D341Med (cell line): ENCODE measurements at regions not wholly inside any gene's neighbourhood (a gene's known extent, or its start where the extent isn't known, plus 50 kb on each side); places are given as distances from the start of the nearest gene placed in this dataset.

Source experiments
- DNase-seq: peaks from one replicate; pipeline ENCODE4 v3.0.0; 2012; ENCODE audit warnings: low spot score

- DNase-seq = no peak
Measured at GRCh38 chr1:208419746-208420420, 175.7 kb upstream of the PLXNA2 start.

GRCh38 chr1:208420696-208421095, 176.5 kb upstream of the PLXNA2 start:
- DNase-seq = no peak

GRCh38 chr1:208421486-208421885, 177.3 kb upstream of the PLXNA2 start:
- no peak for DNase-seq

GRCh38 chr1:208423526-208423925, 179.3 kb upstream of the PLXNA2 start:
- no peak for DNase-seq

GRCh38 chr1:208425096-208425495, 180.9 kb upstream of the PLXNA2 start:
- no peak for DNase-seq

- DNase-seq = no peak
Measured at GRCh38 chr1:208430220-208430619, 186.0 kb upstream of the PLXNA2 start.

GRCh38 chr1:208431721-208432120, 187.5 kb upstream of the PLXNA2 start:
- DNase-seq = no peak

- no peak for DNase-seq
Measured at GRCh38 chr1:208432346-208432745, 188.2 kb upstream of the PLXNA2 start.

- DNase-seq = no peak
Measured at GRCh38 chr1:208433086-208433485, 188.9 kb upstream of the PLXNA2 start.

- DNase-seq = no peak
Measured at GRCh38 chr1:208433971-208434370, 189.8 kb upstream of the PLXNA2 start.

GRCh38 chr1:208437401-208437800, 193.2 kb upstream of the PLXNA2 start:
- DNase-seq = no peak

- DNase-seq = no peak
Measured at GRCh38 chr1:208438112-208438699, 194.0 kb upstream of the PLXNA2 start.

GRCh38 chr1:208445758-208446203, 201.6 kb upstream of the PLXNA2 start:
- no peak for DNase-seq

GRCh38 chr1:208446271-208446691, 202.1 kb upstream of the PLXNA2 start:
- DNase-seq = no peak

- DNase-seq = no peak
Measured at GRCh38 chr1:208448425-208448824, 204.2 kb upstream of the PLXNA2 start.

- DNase-seq = no peak
Measured at GRCh38 chr1:208449951-208450350, 205.8 kb upstream of the PLXNA2 start.

- DNase-seq = no peak
Measured at GRCh38 chr1:208450958-208451357, 206.8 kb upstream of the PLXNA2 start.

GRCh38 chr1:208455821-208456220, 211.6 kb upstream of the PLXNA2 start:
- DNase-seq = no peak

- DNase-seq = no peak
Measured at GRCh38 chr1:208456487-208456886, 212.3 kb upstream of the PLXNA2 start.

- no peak for DNase-seq
Measured at GRCh38 chr1:208460823-208461222, 216.6 kb upstream of the PLXNA2 start.

- DNase-seq = no peak
Measured at GRCh38 chr1:208461680-208462079, 217.5 kb upstream of the PLXNA2 start.

GRCh38 chr1:208462761-208463160, 218.6 kb upstream of the PLXNA2 start:
- no peak for DNase-seq

- no peak for DNase-seq
Measured at GRCh38 chr1:208465266-208465665, 221.1 kb upstream of the PLXNA2 start.
